LNCAP (cell line): ENCODE measurements at regions not wholly inside any gene's neighbourhood (a gene's known extent, or its start where the extent isn't known, plus 50 kb on each side); places are given as distances from the start of the nearest gene placed in this dataset.

ENCODE experiments used
- CTCF ChIP-seq: fragments of 450-650 bp; IDR thresholded peaks from 2 replicates; pipeline ENCODE4 v1.5.1; 2017; ENCODE audit warnings: mild to moderate bottlenecking

DNA sequence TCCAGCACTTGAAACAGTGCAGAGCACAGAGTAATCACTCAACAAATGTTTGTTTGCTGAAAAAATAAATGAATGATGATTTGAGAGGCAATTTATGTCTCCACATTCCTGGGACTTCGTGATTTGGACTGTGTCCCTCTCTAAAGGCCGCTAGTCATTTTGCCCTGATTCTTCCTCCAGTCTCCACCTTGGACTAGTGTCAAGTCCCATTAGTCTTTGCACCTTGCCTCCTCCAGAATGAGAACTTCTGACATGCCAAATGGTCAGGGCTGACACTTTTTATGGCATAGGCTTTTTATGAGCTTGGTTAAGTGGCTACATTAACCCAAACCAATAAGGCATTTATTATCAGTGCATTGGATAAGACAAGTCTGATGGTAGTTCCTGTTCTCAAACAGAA, 65.1 kb upstream of the POF1B start:
- TF ChIP-seq CTCF = no peak
